ENCODE measurements at regions not wholly inside any gene's neighbourhood (a gene's known extent, or its start where the extent isn't known, plus 50 kb on each side); places are given as distances from the start of the nearest gene placed in this dataset.

- peaks cover 3% of the 10 kb centered on the region for H3K36me3 Mint-ChIP-seq
- H3K27me3 Mint-ChIP-seq = peaks cover 8% of the 10 kb centered on the region
- peaks cover 16% of the 10 kb centered on the region for H3K4me1 Mint-ChIP-seq
- no peak overlapping the region for H3K27ac Mint-ChIP-seq
- peaks cover 3% of the 10 kb centered on the region for H3K9me3 Mint-ChIP-seq
- ATAC-seq (ENCODE audit: low read depth) (no peak), DNase-seq (ENCODE audit: low spot score in 2 of 2) (peak in 1 of 2 donors; percentile 21)
- H3K4me3 Mint-ChIP-seq = peak overlapping the region; percentile 82
Measured at GRCh38 chr2:467892-468647, 180.2 kb upstream of the ALKAL2 start.

GRCh38 chr2:467543-467891 lies 179.6 kb upstream of the ALKAL2 start:
- peaks cover 1% of the 10 kb centered on the region for H3K9me3 Mint-ChIP-seq
- H3K4me3 Mint-ChIP-seq = peak overlapping the region; percentile 82
- ATAC-seq (ENCODE audit: low read depth) = no peak
- H3K36me3 Mint-ChIP-seq = no peaks in the 10 kb centered on the region
- H3K27ac Mint-ChIP-seq = no peak overlapping the region
- peaks cover 8% of the 10 kb centered on the region for H3K27me3 Mint-ChIP-seq
- peaks cover 16% of the 10 kb centered on the region for H3K4me1 Mint-ChIP-seq
- peak in 1 of 2 donors; percentile 12 for DNase-seq (ENCODE audit: low spot score in 2 of 2)

GRCh38 chr2:467101-467500 lies 179.2 kb upstream of the ALKAL2 start:
- H3K4me3 Mint-ChIP-seq = no peak overlapping the region
- no peak overlapping the region for H3K27ac Mint-ChIP-seq
- peaks cover 16% of the 10 kb centered on the region for H3K4me1 Mint-ChIP-seq
- DNase-seq (ENCODE audit: low spot score in 2 of 2) (peak in 1 of 2 donors; percentile 9), ATAC-seq (ENCODE audit: low read depth) (no peak)
- no peaks in the 10 kb centered on the region for H3K9me3 Mint-ChIP-seq
- peaks cover 8% of the 10 kb centered on the region for H3K27me3 Mint-ChIP-seq
- no peaks in the 10 kb centered on the region for H3K36me3 Mint-ChIP-seq

GRCh38 chr2:464562-465309 lies 176.8 kb upstream of the ALKAL2 start:
- H3K27ac Mint-ChIP-seq = peak overlapping the region; percentile 79
- DNase-seq (ENCODE audit: low spot score in 2 of 2) (peak; percentile 47 to 56), ATAC-seq (ENCODE audit: low read depth) (peak; percentile 72)
- H3K36me3 Mint-ChIP-seq = no peaks in the 10 kb centered on the region
- peak overlapping the region; percentile 59 for H3K4me3 Mint-ChIP-seq
- no peaks in the 10 kb centered on the region for H3K9me3 Mint-ChIP-seq
- peaks cover 8% of the 10 kb centered on the region for H3K27me3 Mint-ChIP-seq
- H3K4me1 Mint-ChIP-seq = peaks cover 33% of the 10 kb centered on the region

GRCh38 chr2:460861-461260 lies 173.0 kb upstream of the ALKAL2 start:
- Mint-ChIP-seq H3K4me3 (peak overlapping the region; percentile 75), H3K4me1 (peaks cover 43% of the 10 kb centered on the region), H3K36me3 (peaks cover 3% of the 10 kb centered on the region), H3K9me3 (peaks cover 3% of the 10 kb centered on the region), H3K27ac (peak overlapping the region; percentile 96), H3K27me3 (no peaks in the 10 kb centered on the region)
- peak; percentile 87 for ATAC-seq (ENCODE audit: low read depth)
- peak in 1 of 2 donors; percentile 63 for DNase-seq (ENCODE audit: low spot score in 2 of 2)

GRCh38 chr2:459931-460330 lies 172.0 kb upstream of the ALKAL2 start:
- ATAC-seq (ENCODE audit: low read depth) = no peak
- Mint-ChIP-seq H3K4me1 (peaks cover 46% of the 10 kb centered on the region), H3K27me3 (no peaks in the 10 kb centered on the region), H3K9me3 (peaks cover 3% of the 10 kb centered on the region), H3K27ac (peak overlapping the region; percentile 96), H3K36me3 (peaks cover 3% of the 10 kb centered on the region), H3K4me3 (no peak overlapping the region)
- no peak for DNase-seq (ENCODE audit: low spot score in 2 of 2)

GRCh38 chr2:458425-458815 lies 170.5 kb upstream of the ALKAL2 start:
- Mint-ChIP-seq H3K4me1 (peaks cover 42% of the 10 kb centered on the region), H3K27ac (peak overlapping the region; percentile 80), H3K4me3 (no peak overlapping the region), H3K9me3 (peaks cover 3% of the 10 kb centered on the region), H3K27me3 (no peaks in the 10 kb centered on the region), H3K36me3 (peaks cover 3% of the 10 kb centered on the region)
- ATAC-seq (ENCODE audit: low read depth) = no peak
- no peak for DNase-seq (ENCODE audit: low spot score in 2 of 2)

- no peaks in the 10 kb centered on the region for H3K27me3 Mint-ChIP-seq
- peaks cover 3% of the 10 kb centered on the region for H3K36me3 Mint-ChIP-seq
- H3K4me1 Mint-ChIP-seq = peaks cover 42% of the 10 kb centered on the region
- peak overlapping the region; percentile 80 for H3K27ac Mint-ChIP-seq
- DNase-seq (ENCODE audit: low spot score in 2 of 2) = no peak
- no peak for ATAC-seq (ENCODE audit: low read depth)
- H3K9me3 Mint-ChIP-seq = peaks cover 3% of the 10 kb centered on the region
- H3K4me3 Mint-ChIP-seq = no peak overlapping the region
Measured at GRCh38 chr2:457792-458424, 170.0 kb upstream of the ALKAL2 start.

- Mint-ChIP-seq H3K9me3 (peaks cover 3% of the 10 kb centered on the region), H3K4me3 (no peak overlapping the region), H3K36me3 (peaks cover 3% of the 10 kb centered on the region), H3K4me1 (peaks cover 42% of the 10 kb centered on the region), H3K27ac (peak overlapping the region; percentile 80), H3K27me3 (no peaks in the 10 kb centered on the region)
- DNase-seq (ENCODE audit: low spot score in 2 of 2) = no peak
- ATAC-seq (ENCODE audit: low read depth) = no peak
Measured at GRCh38 chr2:457262-457661, 169.4 kb upstream of the ALKAL2 start.

GRCh38 chr2:455913-456312 lies 168.0 kb upstream of the ALKAL2 start:
- peaks cover 34% of the 10 kb centered on the region for H3K4me1 Mint-ChIP-seq
- no peak for ATAC-seq (ENCODE audit: low read depth)
- H3K4me3 Mint-ChIP-seq = no peak overlapping the region
- no peak for DNase-seq (ENCODE audit: low spot score in 2 of 2)
- no peak overlapping the region for H3K27ac Mint-ChIP-seq
- H3K27me3 Mint-ChIP-seq = no peaks in the 10 kb centered on the region
- H3K36me3 Mint-ChIP-seq = peaks cover 3% of the 10 kb centered on the region
- H3K9me3 Mint-ChIP-seq = peaks cover 3% of the 10 kb centered on the region

GRCh38 chr2:455015-455705 lies 167.3 kb upstream of the ALKAL2 start:
- DNase-seq (ENCODE audit: low spot score in 2 of 2) (no peak), ATAC-seq (ENCODE audit: low read depth) (peak; percentile 76)
- Mint-ChIP-seq H3K27ac (peak overlapping the region; percentile 64), H3K4me3 (peak overlapping the region; percentile 75), H3K36me3 (peaks cover 3% of the 10 kb centered on the region), H3K27me3 (no peaks in the 10 kb centered on the region), H3K9me3 (peaks cover 3% of the 10 kb centered on the region), H3K4me1 (peaks cover 26% of the 10 kb centered on the region)

GRCh38 chr2:453132-453531 lies 165.2 kb upstream of the ALKAL2 start:
- Mint-ChIP-seq H3K4me3 (no peak overlapping the region), H3K36me3 (peaks cover 3% of the 10 kb centered on the region), H3K4me1 (peaks cover 22% of the 10 kb centered on the region), H3K27me3 (no peaks in the 10 kb centered on the region), H3K27ac (no peak overlapping the region), H3K9me3 (peaks cover 1% of the 10 kb centered on the region)
- DNase-seq (ENCODE audit: low spot score in 2 of 2) (no peak), ATAC-seq (ENCODE audit: low read depth) (no peak)

- Mint-ChIP-seq H3K27ac (no peak overlapping the region), H3K36me3 (no peaks in the 10 kb centered on the region), H3K27me3 (no peaks in the 10 kb centered on the region), H3K4me1 (peaks cover 23% of the 10 kb centered on the region), H3K4me3 (no peak overlapping the region), H3K9me3 (no peaks in the 10 kb centered on the region)
- DNase-seq (ENCODE audit: low spot score in 2 of 2) (no peak), ATAC-seq (ENCODE audit: low read depth) (no peak)
Measured at GRCh38 chr2:451495-451894, 163.6 kb upstream of the ALKAL2 start.
